SKM-1 treated with dmso at 0.1 percent for 144 hours (cell line): ENCODE measurements at regions not wholly inside any gene's neighbourhood (a gene's known extent, or its start where the extent isn't known, plus 50 kb on each side); places are given as distances from the start of the nearest gene placed in this dataset.

ENCODE experiments used
- DNase-seq: peaks from one replicate; lab custom pipeline; 2025; ENCODE audit not compliant: unreplicated experiment; lab: John Stamatoyannopoulos, UW

- no peak for DNase-seq
Observed at GRCh38 chr13:50071379-50071778, 56.1 kb downstream of the KCNRG start.

- no peak for DNase-seq
Observed at GRCh38 chr13:50072676-50073075, 57.4 kb downstream of the KCNRG start.

GRCh38 chr13:50073340-50073739 lies 58.1 kb downstream of the KCNRG start:
- DNase-seq: no peak

GRCh38 chr13:50074843-50075242 lies 59.6 kb downstream of the KCNRG start:
- no peak for DNase-seq

- DNase-seq: no peak
Observed at GRCh38 chr13:50075619-50076097, 60.4 kb downstream of the KCNRG start.

- no peak for DNase-seq
Observed at GRCh38 chr13:50077431-50077830, 62.2 kb downstream of the KCNRG start.

- DNase-seq: no peak
Observed at GRCh38 chr13:50078231-50078894, 63.1 kb downstream of the KCNRG start.

- no peak for DNase-seq
Observed at GRCh38 chr13:50078895-50079654, 63.8 kb downstream of the KCNRG start.

- no peak for DNase-seq
Observed at GRCh38 chr13:50079655-50080202, 64.5 kb downstream of the KCNRG start.

- peak; percentile 15 for DNase-seq
Observed at GRCh38 chr13:50080203-50080910, 65.1 kb downstream of the KCNRG start.

- peak; percentile 35 for DNase-seq
Observed at GRCh38 chr13:50080911-50081678, 65.9 kb downstream of the KCNRG start.

- DNase-seq: peak; percentile 97
Observed at GRCh38 chr13:50081679-50082425, 66.6 kb downstream of the KCNRG start.

- peak; percentile 68 for DNase-seq
Observed at GRCh38 chr13:50082426-50083281, 67.4 kb downstream of the KCNRG start.

GRCh38 chr13:50085063-50085462 lies 69.8 kb downstream of the KCNRG start:
- peak; percentile 20 for DNase-seq

GRCh38 chr13:50089633-50090032 lies 74.4 kb downstream of the KCNRG start:
- no peak for DNase-seq

GRCh38 chr13:50090211-50090610 lies 75.0 kb downstream of the KCNRG start:
- DNase-seq: no peak

GRCh38 chr13:50094615-50095293 lies 79.5 kb downstream of the KCNRG start:
- DNase-seq: no peak

GRCh38 chr13:50098693-50099092 lies 83.4 kb downstream of the KCNRG start:
- DNase-seq: no peak

- no peak for DNase-seq
Observed at GRCh38 chr13:50099473-50099872, 84.2 kb downstream of the KCNRG start.
